KBM-7 (cell line): ENCODE measurements at regions not wholly inside any gene's neighbourhood (a gene's known extent, or its start where the extent isn't known, plus 50 kb on each side); places are given as distances from the start of the nearest gene placed in this dataset.
A peak's percentile ranks its signal among the peaks of the same experiment; 100 is the strongest.

Source experiments
- DNase-seq: peaks from one replicate; pipeline ENCODE4 v3.0.0-alpha.2; 2015
- in situ Hi-C: fragments of 300-500 bp; cut with MboI; formaldehyde crosslinking; loops from 2 replicates; pipeline ENCODE4 v1.14.3; 2020; ENCODE audit warnings: low sequenced_read_pairs, low pct_unique_long_range_greater_than_20kb, mixed read lengths

DNA sequence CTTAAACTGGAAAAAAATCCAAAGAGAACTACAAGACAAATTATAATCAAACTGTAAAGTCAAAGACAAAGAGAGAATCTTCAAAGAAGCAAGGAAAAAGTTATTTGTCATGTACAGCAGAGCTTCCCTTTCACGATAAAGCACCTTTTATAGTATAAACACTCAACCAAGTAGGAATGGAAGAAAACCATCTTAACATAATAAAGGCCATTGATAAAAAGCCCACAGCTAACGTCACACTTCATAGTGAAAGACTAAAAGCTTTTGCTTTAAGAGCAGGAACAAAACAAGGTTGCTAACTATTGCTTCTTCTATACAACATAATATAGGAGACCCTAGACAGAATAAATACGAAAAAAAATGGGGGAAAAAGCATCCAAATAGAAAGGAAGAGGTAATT, 595.7 kb upstream of the POU3F4 start:
- DNase-seq: no peak
- in situ Hi-C loops: no loop called here

DNA sequence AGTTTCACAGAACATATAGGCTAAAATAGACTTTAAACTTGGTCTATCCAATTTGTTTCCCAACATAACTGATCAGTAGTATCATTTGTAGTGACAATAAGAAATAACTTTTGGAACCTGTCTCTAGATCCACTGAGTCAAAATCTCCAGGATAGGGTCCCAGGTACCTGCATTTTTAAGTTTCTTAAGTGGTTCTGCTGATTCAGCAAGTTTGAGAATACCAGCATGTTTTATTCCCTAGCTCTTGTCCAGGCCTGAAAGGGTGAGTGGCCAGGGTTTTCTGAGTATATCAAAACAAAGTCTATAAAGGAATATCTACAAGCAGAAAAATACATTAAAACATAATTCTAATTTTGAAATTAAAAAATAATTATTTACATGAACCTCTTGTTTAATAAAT, 573.1 kb upstream of the POU3F4 start:
- DNase-seq: no peak
- in situ Hi-C loops: no loop called here

DNA sequence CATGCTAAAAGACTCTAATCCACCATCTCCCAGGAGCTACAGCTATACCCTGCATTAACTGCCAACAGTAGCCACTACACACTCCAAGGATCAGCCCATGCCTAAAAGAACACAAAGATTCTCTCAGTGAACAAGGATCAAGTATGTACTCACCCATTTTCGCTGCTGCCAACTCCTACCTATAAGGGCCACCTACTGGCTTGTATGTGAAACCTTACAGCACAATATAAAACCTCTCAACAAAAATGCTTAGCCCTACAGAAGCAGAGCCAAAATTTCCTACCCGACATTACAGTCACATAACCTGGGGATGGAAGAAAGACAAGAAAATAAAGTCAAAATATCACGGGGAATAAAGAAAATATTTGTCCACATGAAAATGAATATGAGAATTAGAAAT, 562.8 kb upstream of the POU3F4 start:
- in situ Hi-C loops: no loop called here
- no peak for DNase-seq

DNA sequence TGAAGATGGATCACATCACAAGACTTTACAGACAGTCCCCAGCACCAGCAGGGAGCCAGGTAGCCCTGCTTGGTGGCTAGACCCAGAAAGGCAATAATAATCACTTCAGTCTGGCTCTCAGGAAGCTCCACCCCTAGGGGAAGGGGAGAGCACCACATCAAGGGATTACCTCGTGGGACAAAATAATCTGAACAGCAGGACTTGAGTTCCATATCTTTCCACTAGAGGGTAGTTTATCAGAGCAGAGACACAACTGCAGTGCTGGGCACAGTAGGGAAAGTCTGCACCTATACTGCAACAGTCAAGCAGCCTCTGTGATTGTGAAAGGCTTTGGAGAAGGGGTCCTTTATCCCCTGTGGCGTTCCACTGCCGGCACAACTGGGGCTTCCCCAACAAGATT, 547.0 kb upstream of the POU3F4 start:
- no peak for DNase-seq
- in situ Hi-C loops: no loop called here

DNA sequence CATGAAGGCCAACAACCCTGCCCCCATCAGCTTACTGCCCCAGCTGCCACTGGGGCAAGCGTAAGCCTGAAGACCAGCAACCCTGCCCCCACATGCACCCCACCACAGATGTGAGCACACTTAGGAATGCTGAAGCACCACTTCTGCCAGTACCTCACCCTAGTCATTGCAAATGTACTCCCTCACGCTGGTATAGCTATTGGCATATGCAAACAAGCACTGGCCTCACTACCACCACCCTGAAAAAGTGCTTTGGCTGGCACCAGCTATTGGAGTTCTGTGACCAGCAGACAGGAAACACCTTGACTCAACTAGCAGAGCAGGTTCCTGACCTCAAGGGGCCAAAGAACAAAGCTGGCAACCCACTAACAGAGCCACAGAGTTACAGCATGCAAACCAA, 534.4 kb upstream of the POU3F4 start:
- in situ Hi-C loops: no loop called here
- no peak for DNase-seq

DNA sequence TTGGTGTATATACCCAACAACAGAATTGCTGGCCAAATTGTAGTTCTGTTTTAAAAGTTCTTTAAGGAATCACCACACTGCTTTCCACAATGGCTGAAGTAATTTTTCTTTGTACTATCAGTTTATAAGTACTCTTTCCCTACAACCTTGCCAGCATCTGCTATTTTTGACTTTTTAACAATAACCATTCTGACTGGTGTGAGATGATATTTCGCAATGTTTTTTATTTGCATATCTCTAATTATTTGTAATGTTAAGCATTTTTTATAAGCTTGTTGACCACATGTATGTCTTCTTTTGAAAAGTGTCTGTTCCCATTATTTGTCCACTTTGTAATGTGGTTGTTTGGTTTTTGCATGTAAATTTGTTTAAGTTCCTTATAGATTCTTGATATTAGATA, 509.9 kb upstream of the POU3F4 start:
- in situ Hi-C loops: no loop called here
- DNase-seq: no peak

DNA sequence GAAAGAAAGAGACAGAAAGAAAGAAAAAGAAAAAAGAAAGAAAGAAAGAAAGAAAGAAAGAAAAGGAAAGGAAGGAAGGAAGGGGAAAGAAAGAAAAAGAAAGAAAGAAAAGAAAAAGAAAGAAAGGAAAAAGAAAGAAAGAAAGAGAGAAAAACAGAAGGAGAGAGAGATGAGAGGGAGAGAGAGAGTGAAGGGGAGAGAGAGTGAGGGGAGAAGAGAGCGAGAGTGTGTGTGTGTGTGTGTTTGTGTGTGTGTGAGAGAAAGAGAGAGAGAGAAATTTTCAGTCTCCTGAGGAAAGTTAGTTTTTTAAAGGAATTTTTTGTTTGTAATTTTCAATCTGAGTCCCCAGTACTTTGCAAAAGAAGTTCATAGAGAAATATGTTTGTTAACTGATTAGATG, 504.1 kb upstream of the POU3F4 start:
- in situ Hi-C loops: no loop called here

DNA sequence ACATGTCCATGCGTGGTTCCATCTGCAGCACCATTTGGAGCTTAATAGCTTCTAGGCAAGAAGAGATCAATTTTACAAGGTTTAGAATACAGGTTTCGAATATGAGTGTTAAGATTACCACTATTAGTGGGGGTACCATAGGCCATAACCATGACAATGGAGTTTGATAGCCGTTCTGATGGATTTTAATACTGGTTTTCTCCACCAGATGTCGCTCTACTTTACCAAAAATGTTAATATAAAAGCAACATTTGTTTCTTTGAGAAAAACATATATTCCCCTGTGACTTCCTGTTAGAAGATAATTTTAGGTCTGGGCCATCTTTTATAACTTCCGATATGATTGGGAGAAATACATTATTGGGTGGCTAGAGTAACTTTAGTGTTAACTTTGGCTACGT, 499.7 kb upstream of the POU3F4 start:
- in situ Hi-C loops: no loop called here
- peak; percentile 27 for DNase-seq

More for the DNA sequence above, 504.1 kb upstream of the POU3F4 start:
- DNase-seq: no peak

DNA sequence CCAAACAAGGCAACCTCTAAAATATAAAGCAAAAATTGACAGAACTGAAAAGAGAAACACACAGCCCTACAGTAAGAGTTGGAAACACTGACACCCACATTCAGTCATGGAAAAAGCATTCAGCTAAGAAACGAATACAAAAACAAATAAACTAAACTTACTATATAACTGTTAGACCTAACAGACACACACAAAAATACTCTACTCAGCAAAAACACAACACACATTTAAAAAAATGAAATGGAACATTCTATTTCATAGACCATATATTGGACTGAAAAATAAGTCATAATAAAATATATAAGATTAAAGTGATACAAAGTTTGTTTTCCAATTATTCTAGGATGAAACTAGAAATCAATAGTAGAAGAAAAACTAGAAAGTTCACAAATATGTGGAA, 488.8 kb upstream of the POU3F4 start:
- DNase-seq: no peak
- in situ Hi-C loops: no loop called here

DNA sequence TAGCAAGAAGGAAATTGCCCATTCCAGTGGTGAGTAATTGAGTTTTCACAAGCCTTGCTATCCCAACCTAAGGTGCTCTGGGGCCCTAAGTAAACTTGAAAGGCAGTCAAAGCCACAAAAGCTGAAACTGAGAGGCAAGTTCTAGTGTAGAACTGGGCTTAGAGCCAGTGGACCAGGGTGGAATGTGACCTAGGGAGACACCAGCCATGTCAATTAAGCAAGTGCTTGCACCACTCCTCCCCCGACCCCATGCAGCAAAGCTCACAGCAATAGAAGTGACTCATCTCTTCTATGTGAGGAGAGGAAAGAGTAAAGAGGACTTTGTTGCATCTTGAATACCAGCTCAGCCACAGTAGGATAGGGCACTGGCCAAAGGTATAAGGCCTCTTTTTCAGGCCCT, 486.1 kb upstream of the POU3F4 start:
- no peak for DNase-seq
- in situ Hi-C loops: no loop called here
